Neutrophil (primary cell): ENCODE measurements at regions not wholly inside any gene's neighbourhood (a gene's known extent, or its start where the extent isn't known, plus 50 kb on each side); places are given as distances from the start of the nearest gene placed in this dataset.
"Not testable (repeated sequence)": the region's sequence is repeated elsewhere in the genome, so short reads cannot be mapped to it uniquely, and the experiment has no call there.

Source experiments
- H3K27ac ChIP-seq: fragments of 200-600 bp; sonication (generic); 2 replicates; pipeline ENCODE4 v1.5.1; 2016; ENCODE audit warnings: mild to moderate bottlenecking, moderate library complexity
- H3K27me3 ChIP-seq: fragments of 200-600 bp; sonication (generic); 2 replicates; pipeline ENCODE4 v1.6.0; 2016; ENCODE audit warnings: mild to moderate bottlenecking
- H3K36me3 ChIP-seq: fragments of 200-600 bp; sonication (generic); 2 replicates; pipeline ENCODE4 v1.5.1; 2017
- H3K4me1 ChIP-seq, 2 experiments: fragments of 200-600 bp in 1 of 2; sonication (generic) in 1 of 2; 1 replicate in 1 of 2; 2 replicates in 1 of 2; pipeline versions ENCODE4 v1.5.1 to v1.6.1; 2013 to 2016; ENCODE audit warnings: low read depth in 1 of 2, low read length in 1 of 2, mild to moderate bottlenecking in 1 of 2, moderate library complexity in 1 of 2; ENCODE audit not compliant: control insufficient read depth in 1 of 2, insufficient read depth in 1 of 2
- H3K4me3 ChIP-seq, 2 experiments: fragments of 200-600 bp in 1 of 2; sonication (generic) in 1 of 2; 1 replicate in 1 of 2; 2 replicates in 1 of 2; pipeline ENCODE4 v1.5.1; 2013 to 2016; ENCODE audit warnings: low read depth in 1 of 2, low read length in 1 of 2, mild to moderate bottlenecking in 1 of 2, moderate library complexity in 1 of 2
- H3K9me3 ChIP-seq: fragments of 200-600 bp; sonication (generic); 2 replicates; pipeline ENCODE4 v1.5.1; 2016
- CTCF ChIP-seq: fragments of 200-600 bp; sonication (generic); IDR thresholded peaks from 2 replicates; pipeline ENCODE4 v1.5.1; 2016; ENCODE audit warnings: antibody characterized with exemption

GRCh38 chr9:97771641-97772040 lies 74.5 kb upstream of the XPA start:
- H3K9me3 ChIP-seq = no peaks in the 10 kb centered on the region
- H3K27ac ChIP-seq = no peak overlapping the region
- no peak overlapping the region for H3K4me3 ChIP-seq
- H3K36me3 ChIP-seq = no peaks in the 10 kb centered on the region
- H3K4me1 ChIP-seq = no peaks in the 10 kb centered on the region
- H3K27me3 ChIP-seq = peaks cover 77% of the 10 kb centered on the region
- TF ChIP-seq CTCF = no peak

- no peak for TF ChIP-seq CTCF
- no peak overlapping the region for H3K27ac ChIP-seq
- no peak overlapping the region for H3K4me3 ChIP-seq
- H3K9me3 ChIP-seq = no peaks in the 10 kb centered on the region
- no peaks in the 10 kb centered on the region for H3K36me3 ChIP-seq
- no peaks in the 10 kb centered on the region for H3K4me1 ChIP-seq
- H3K27me3 ChIP-seq = peaks cover 77% of the 10 kb centered on the region
Measured at GRCh38 chr9:97772145-97772544, 75.0 kb upstream of the XPA start.

GRCh38 chr9:97773091-97773490 lies 76.0 kb upstream of the XPA start:
- no peaks in the 10 kb centered on the region for H3K9me3 ChIP-seq
- no peak for TF ChIP-seq CTCF
- H3K36me3 ChIP-seq = no peaks in the 10 kb centered on the region
- no peaks in the 10 kb centered on the region for H3K4me1 ChIP-seq
- H3K27ac ChIP-seq = no peak overlapping the region
- H3K27me3 ChIP-seq = peaks cover 77% of the 10 kb centered on the region
- H3K4me3 ChIP-seq = no peak overlapping the region

- H3K27me3 ChIP-seq = peaks cover 75% of the 10 kb centered on the region
- peaks cover 3% of the 10 kb centered on the region for H3K9me3 ChIP-seq
- H3K36me3 ChIP-seq = no peaks in the 10 kb centered on the region
- H3K27ac ChIP-seq = no peak overlapping the region
- TF ChIP-seq CTCF = no peak
- H3K4me3 ChIP-seq = no peak overlapping the region
- H3K4me1 ChIP-seq = no peaks in the 10 kb centered on the region
Measured at GRCh38 chr9:97773723-97774122, 76.6 kb upstream of the XPA start.

GRCh38 chr9:97774673-97775072 lies 77.5 kb upstream of the XPA start:
- Histone ChIP-seq H3K9me3 (peaks cover 5% of the 10 kb centered on the region), H3K4me3 (no peak overlapping the region), H3K27ac (no peak overlapping the region), H3K4me1 (no peaks in the 10 kb centered on the region), H3K27me3 (peaks cover 65% of the 10 kb centered on the region), H3K36me3 (no peaks in the 10 kb centered on the region)
- no peak for TF ChIP-seq CTCF

GRCh38 chr9:97778740-97779139 lies 74.3 kb upstream of the FOXE1 start:
- peaks cover 55% of the 10 kb centered on the region for H3K27me3 ChIP-seq
- H3K9me3 ChIP-seq, H3K27ac ChIP-seq, H3K4me1 ChIP-seq, H3K36me3 ChIP-seq, H3K4me3 ChIP-seq: not testable (repeated sequence)
